ENCODE measurements at regions not wholly inside any gene's neighbourhood (a gene's known extent, or its start where the extent isn't known, plus 50 kb on each side); places are given as distances from the start of the nearest gene placed in this dataset.

DNA sequence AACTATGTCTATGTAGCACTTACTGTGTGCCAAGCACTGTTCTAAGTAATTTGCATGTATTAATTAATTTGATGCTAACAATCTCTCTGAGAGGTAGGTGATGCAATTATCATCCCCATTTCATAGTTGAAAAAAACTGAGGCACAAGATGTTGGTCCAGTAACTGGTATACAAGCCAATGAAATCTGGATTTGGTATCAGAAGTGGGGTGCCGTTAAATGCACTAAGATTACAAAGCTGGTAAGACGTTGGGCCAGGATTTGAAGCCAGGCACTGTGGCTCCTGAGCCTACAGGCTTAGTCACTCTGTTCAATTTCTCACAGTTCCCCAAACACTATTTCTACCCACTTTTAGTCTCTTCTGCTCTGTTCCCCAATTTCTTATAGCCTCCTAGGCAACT lies 70.4 kb upstream of the CACNA1A start:
- no peak for TF ChIP-seq CTCF (conservative IDR thresholded peaks at IDR 0.05; ENCODE audit: low read depth, low read length)
- no peak overlapping the region for H3K4me3 ChIP-seq (ENCODE audit: low read depth, low read length)
- no peak for DNase-seq (ENCODE audit: low read depth)

DNA sequence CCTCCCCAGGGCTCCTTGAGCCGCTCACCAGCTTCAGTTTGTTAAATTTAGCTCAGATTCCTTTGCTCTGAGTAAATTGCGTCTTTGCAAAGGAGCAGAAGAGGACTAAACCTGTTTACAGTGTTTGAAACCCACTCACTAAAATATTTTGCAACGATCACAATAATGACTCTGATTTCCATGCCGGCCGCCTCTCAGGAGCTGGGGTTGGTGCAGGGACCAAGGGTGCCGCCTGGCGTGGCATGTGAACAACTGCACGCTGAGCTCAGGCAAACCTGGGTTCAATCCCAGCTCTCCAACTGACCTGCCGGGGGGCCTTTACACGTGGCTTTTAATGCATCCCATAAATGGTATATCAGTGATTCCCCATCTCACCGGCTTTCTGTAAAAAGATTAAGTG lies 68.7 kb upstream of the CACNA1A start:
- peak; percentile 42 for TF ChIP-seq CTCF (conservative IDR thresholded peaks at IDR 0.05; ENCODE audit: low read depth, low read length)
- no peak overlapping the region for H3K4me3 ChIP-seq (ENCODE audit: low read depth, low read length)
- no peak for DNase-seq (ENCODE audit: low read depth)

DNA sequence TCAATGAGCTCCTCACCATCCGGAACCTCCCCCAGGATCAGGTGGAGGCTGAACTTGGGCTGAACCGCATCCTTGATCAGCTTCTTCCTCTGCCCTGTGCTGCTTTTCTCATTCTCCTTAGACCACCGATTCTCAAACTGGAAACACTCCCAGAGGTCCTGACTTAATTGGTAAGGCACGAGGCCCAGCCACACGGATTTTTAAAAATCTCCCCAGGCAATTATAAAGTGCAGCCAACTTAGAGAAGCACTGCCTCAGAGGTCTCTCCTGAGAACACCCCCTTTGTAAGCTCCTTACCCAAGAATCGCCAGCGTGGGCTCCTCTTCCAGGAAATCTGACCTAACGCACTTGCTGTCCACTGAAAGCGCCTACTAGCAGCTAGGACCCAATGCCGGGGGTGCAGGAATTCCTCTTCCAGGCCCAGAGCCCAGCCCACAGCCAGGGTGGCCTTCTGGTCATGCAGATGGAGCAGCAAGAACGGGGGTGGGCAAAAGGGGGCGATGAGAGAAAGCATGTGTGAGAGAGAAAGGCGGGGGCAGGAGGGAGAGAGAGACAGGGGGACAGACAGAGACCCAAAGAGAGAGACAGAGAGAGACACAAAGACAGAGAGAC lies 66.9 kb upstream of the CACNA1A start:
- TF ChIP-seq CTCF (conservative IDR thresholded peaks at IDR 0.05; ENCODE audit: low read depth, low read length), result no peak
- no peak overlapping the region for H3K4me3 ChIP-seq (ENCODE audit: low read depth, low read length)
- no peak for DNase-seq (ENCODE audit: low read depth)

DNA sequence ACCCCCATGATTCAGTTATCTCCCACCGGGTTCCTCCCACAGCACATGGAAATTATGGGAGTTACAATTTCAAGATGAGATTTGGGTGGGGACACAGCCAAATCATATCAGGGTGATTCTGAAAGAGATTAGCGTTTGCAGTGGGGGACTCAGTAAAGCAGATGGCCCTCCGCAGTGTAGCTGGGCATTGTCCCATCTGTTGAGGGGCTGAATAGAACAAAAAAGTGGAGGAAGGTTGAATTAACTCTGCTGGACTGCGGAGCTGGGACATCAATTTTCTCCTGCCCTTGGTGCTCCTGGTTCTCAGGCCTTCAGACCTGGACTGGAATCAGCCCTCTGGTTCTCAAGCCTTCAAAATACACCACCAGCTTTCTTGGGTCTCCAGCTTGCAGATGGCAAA lies 55.2 kb upstream of the CACNA1A start:
- no peak for TF ChIP-seq CTCF (conservative IDR thresholded peaks at IDR 0.05; ENCODE audit: low read depth, low read length)
- H3K4me3 ChIP-seq (ENCODE audit: low read depth, low read length), result no peak overlapping the region

DNA sequence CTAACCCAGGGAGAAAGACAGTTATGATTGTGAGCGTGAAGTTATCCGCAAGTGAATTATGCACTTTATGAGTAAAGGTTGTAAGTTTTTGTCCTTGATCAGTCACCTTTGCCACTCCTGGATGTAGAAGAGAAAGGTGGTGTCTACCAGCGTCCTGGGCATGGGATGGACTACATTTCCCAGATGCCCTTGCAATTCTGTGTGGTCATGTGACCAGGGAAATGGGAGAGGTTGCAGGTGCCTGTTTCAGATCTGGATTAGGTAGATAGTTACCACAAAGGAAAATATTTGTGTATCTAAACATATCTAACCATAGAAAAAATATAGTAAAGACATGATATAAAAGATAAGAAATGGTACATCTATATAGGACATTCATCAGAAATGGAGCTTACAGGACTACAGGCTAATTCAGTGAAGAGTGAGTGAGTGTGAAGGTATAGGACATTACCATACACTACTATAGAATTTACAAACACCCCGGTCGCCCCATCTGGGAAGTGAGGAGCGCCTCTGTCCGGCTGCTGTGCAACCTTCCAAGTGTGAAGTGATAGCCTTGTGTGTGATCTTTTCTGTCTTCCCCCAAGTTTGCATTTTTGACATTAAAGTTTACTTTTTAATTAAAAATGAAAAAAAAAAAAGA lies 51.6 kb upstream of the CACNA1A start:
- no peak overlapping the region for H3K4me3 ChIP-seq (ENCODE audit: low read depth, low read length)
- no peak for TF ChIP-seq CTCF (conservative IDR thresholded peaks at IDR 0.05; ENCODE audit: low read depth, low read length)
- no peak for DNase-seq (ENCODE audit: low read depth)

More for the DNA sequence above, 55.2 kb upstream of the CACNA1A start:
- no peak for DNase-seq (ENCODE audit: low read depth)

- TF ChIP-seq CTCF (conservative IDR thresholded peaks at IDR 0.05; ENCODE audit: low read depth, low read length), result no peak
These were observed 50.3 kb upstream of the CACNA1A start for GRCh38 chr19:13556552-13556951.

More at GRCh38 chr19:13556552-13556951, 50.3 kb upstream of the CACNA1A start:
- no peak for DNase-seq (ENCODE audit: low read depth)
- no peak overlapping the region for H3K4me3 ChIP-seq (ENCODE audit: low read depth, low read length)

Measured in epithelial cell of proximal tubule (primary cell).